Cardiac fibroblast (primary cell): ENCODE measurements at regions not wholly inside any gene's neighbourhood (a gene's known extent, or its start where the extent isn't known, plus 50 kb on each side); places are given as distances from the start of the nearest gene placed in this dataset.
"Not testable (repeated sequence)": the region's sequence is repeated elsewhere in the genome, so short reads cannot be mapped to it uniquely, and the experiment has no call there.

ENCODE experiments used
- DNase-seq, 2 donors: peaks; one replicate each; pipeline versions ENCODE4 v3.0.0 to v3.0.0-alpha.2; 2010; ENCODE audit warnings: low read depth in 2 of 2
- H3K4me3 ChIP-seq, 2 donors: replicated peaks in 1 of 2; 1 replicate in 1 of 2; 2 replicates in 1 of 2; pipeline ENCODE4 v1.5.1; 2011; ENCODE audit warnings: low read depth in 2 of 2, low read length in 2 of 2, mild to moderate bottlenecking in 2 of 2, moderate library complexity in 1 of 2
- CTCF ChIP-seq: IDR thresholded peaks from one replicate; pipeline ENCODE4 v1.5.1; 2011; ENCODE audit warnings: low read depth, mild to moderate bottlenecking, low read length, inconsistent platforms

- no peak overlapping the region for H3K4me3 ChIP-seq
- DNase-seq = peak; percentile 11 to 23
- TF ChIP-seq CTCF = no peak
Observed at GRCh38 chr5:91938441-91938840, 555.3 kb upstream of the ARRDC3 start.

GRCh38 chr5:91937121-91937520 is 554.0 kb upstream of the ARRDC3 start:
- H3K4me3 ChIP-seq = no peak overlapping the region
- TF ChIP-seq CTCF = no peak
- peak; percentile 22 to 32 for DNase-seq

GRCh38 chr5:91929522-91929817 is 546.4 kb upstream of the ARRDC3 start:
- DNase-seq = no peak
- no peak overlapping the region for H3K4me3 ChIP-seq
- no peak for TF ChIP-seq CTCF

GRCh38 chr5:91928754-91929521 is 545.8 kb upstream of the ARRDC3 start:
- peak; percentile 32 to 46 for DNase-seq
- H3K4me3 ChIP-seq = no peak overlapping the region
- peak; percentile 23 for TF ChIP-seq CTCF

- no peak for TF ChIP-seq CTCF
- no peak for DNase-seq
- no peak overlapping the region for H3K4me3 ChIP-seq
Observed at GRCh38 chr5:91927439-91927838, 544.3 kb upstream of the ARRDC3 start.

GRCh38 chr5:91925249-91925648 is 542.1 kb upstream of the ARRDC3 start:
- TF ChIP-seq CTCF = no peak
- no peak for DNase-seq
- H3K4me3 ChIP-seq = no peak overlapping the region

GRCh38 chr5:91917037-91917814 is 534.1 kb upstream of the ARRDC3 start:
- not testable (repeated sequence) for DNase-seq, H3K4me3 ChIP-seq
